Endothelial cell of umbilical vein (primary cell): ENCODE measurements at regions not wholly inside any gene's neighbourhood (a gene's known extent, or its start where the extent isn't known, plus 50 kb on each side); places are given as distances from the start of the nearest gene placed in this dataset.
A peak's percentile ranks its signal among the peaks of the same experiment; 100 is the strongest.

Experiments used
- EZH2 ChIP-seq: IDR thresholded peaks from 2 replicates; pipeline ENCODE4 v1.6.1; 2012; ENCODE audit warnings: borderline replicate concordance, low read depth, mild to moderate bottlenecking, moderate library complexity, low read length, inconsistent platforms; ENCODE audit not compliant: severe bottlenecking
- FOS ChIP-seq: IDR thresholded peaks from 2 replicates; pipeline ENCODE4 v1.6.1; 2011; ENCODE audit warnings: mild to moderate bottlenecking, low read length, moderate library complexity, borderline replicate concordance; ENCODE audit not compliant: insufficient read depth
- GATA2 ChIP-seq: IDR thresholded peaks from 2 replicates; pipeline ENCODE4 v1.7.0; 2011; ENCODE audit warnings: low read depth, mild to moderate bottlenecking, moderate library complexity, mixed read lengths, low read length; ENCODE audit not compliant: insufficient read length, insufficient read depth
- JUN ChIP-seq: IDR thresholded peaks from 2 replicates; pipeline ENCODE4 v1.6.1; 2011; ENCODE audit warnings: borderline replicate concordance, low read depth; ENCODE audit not compliant: insufficient read length, insufficient read depth
- MYC ChIP-seq: IDR thresholded peaks from one replicate; pipeline ENCODE4 v1.6.1; 2011; ENCODE audit warnings: mild to moderate bottlenecking, low read depth, low read length
- POLR2A ChIP-seq: IDR thresholded peaks from 2 replicates; pipeline ENCODE4 v1.6.1; 2012; ENCODE audit warnings: low read depth, mild to moderate bottlenecking, control low read depth, low read length
- POLR2AphosphoS5 ChIP-seq: IDR thresholded peaks from 2 replicates; pipeline ENCODE4 v1.6.1; 2012; ENCODE audit warnings: low read depth, mild to moderate bottlenecking, control low read depth, low read length, moderate library complexity; ENCODE audit not compliant: insufficient read depth
- TF ChIP-seq, protein P1 (sequence below), 2 donors: IDR thresholded peaks; 1 replicate in 1 of 2; 2 replicates in 1 of 2; pipeline ENCODE4 v1.5.1; 2011; ENCODE audit warnings: low read length in 2 of 2, mild to moderate bottlenecking in 2 of 2, moderate library complexity in 2 of 2, control low read depth in 1 of 2, inconsistent platforms in 1 of 2, low read depth in 1 of 2; ENCODE audit not compliant: insufficient read depth in 1 of 2; ENCODE audit errors: extremely low read depth in 1 of 2
- TF ChIP-seq, protein P2 (sequence below): IDR thresholded peaks from 2 replicates; pipeline ENCODE4 v1.6.1; 2011; ENCODE audit not compliant: insufficient read depth, insufficient read length

DNA sequence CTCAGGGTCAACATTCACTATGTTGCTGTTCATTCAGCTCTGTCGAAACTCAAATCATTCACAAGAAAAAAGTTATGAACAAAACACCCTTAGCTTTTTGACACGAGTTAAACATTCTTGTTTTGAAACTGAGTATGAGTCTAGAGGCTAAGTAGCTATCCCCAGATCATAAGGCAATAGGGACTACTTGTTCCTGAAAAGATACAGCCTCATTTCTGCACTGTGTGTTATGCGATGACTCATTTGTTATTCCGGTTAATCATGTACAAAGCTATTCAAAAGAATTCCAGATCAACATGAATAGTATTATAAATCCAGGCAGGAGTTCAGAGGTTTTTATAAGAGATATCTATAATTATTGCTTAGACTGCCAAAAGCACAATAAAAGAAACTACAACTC is 908.0 kb downstream of the QKI start:
- TF ChIP-seq, protein P1, sequence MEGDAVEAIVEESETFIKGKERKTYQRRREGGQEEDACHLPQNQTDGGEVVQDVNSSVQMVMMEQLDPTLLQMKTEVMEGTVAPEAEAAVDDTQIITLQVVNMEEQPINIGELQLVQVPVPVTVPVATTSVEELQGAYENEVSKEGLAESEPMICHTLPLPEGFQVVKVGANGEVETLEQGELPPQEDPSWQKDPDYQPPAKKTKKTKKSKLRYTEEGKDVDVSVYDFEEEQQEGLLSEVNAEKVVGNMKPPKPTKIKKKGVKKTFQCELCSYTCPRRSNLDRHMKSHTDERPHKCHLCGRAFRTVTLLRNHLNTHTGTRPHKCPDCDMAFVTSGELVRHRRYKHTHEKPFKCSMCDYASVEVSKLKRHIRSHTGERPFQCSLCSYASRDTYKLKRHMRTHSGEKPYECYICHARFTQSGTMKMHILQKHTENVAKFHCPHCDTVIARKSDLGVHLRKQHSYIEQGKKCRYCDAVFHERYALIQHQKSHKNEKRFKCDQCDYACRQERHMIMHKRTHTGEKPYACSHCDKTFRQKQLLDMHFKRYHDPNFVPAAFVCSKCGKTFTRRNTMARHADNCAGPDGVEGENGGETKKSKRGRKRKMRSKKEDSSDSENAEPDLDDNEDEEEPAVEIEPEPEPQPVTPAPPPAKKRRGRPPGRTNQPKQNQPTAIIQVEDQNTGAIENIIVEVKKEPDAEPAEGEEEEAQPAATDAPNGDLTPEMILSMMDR (IDR thresholded peaks at IDR 0.05; ENCODE audit: extremely low read depth in 1 of 2, insufficient read depth in 1 of 2, low read depth in 1 of 2, low read length in 2 of 2) = no peak
- TF ChIP-seq POLR2A (no peak), EZH2 (no peak), POLR2AphosphoS5 (peak; percentile 50), MYC (no peak), JUN (peak; percentile 97), FOS (peak; percentile 96), GATA2 (peak; percentile 31)
- TF ChIP-seq, protein P2, sequence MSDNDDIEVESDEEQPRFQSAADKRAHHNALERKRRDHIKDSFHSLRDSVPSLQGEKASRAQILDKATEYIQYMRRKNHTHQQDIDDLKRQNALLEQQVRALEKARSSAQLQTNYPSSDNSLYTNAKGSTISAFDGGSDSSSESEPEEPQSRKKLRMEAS = no peak
